ENCODE measurements at regions not wholly inside any gene's neighbourhood (a gene's known extent, or its start where the extent isn't known, plus 50 kb on each side); places are given as distances from the start of the nearest gene placed in this dataset.

DNA sequence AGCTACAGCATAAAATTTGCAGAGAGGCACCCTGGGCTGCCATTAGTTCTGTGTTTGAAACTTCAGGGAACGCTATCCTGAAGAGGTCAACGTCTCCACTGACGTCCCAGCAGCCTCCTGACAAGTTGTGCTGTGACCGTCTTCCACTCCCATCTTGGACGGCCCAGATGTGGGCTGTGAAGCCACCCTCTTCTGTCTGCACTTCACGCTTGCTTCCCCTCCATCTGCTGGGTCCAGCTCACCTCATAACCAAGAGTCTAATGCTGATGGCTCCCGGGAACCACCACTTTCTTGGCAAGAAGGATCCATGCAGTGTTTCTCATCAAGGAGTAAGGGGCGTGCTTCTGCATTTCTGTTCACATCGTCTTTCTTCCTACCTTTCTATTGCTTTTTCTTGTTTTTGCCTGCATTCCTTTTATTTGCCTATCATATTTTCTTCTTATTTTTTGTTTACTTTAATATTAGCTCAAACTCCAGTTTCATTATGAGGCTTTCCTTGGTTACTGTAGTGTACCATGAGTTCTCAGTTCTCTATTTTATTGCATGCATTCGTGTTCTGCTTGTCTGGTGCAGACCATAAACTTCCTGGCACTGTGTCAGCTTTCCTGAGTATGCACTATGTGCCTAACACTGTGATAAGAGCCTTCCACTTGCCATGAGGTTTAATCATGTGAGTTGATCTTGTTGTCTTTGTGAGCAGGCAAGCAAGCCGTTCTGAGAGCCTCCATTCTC, 631.8 kb upstream of the RAB6C start:
- TF ChIP-seq EZH2phosphoT487 (conservative IDR thresholded peaks at IDR 0.05; ENCODE audit: low read length): no peak
- TF ChIP-seq, protein P1, sequence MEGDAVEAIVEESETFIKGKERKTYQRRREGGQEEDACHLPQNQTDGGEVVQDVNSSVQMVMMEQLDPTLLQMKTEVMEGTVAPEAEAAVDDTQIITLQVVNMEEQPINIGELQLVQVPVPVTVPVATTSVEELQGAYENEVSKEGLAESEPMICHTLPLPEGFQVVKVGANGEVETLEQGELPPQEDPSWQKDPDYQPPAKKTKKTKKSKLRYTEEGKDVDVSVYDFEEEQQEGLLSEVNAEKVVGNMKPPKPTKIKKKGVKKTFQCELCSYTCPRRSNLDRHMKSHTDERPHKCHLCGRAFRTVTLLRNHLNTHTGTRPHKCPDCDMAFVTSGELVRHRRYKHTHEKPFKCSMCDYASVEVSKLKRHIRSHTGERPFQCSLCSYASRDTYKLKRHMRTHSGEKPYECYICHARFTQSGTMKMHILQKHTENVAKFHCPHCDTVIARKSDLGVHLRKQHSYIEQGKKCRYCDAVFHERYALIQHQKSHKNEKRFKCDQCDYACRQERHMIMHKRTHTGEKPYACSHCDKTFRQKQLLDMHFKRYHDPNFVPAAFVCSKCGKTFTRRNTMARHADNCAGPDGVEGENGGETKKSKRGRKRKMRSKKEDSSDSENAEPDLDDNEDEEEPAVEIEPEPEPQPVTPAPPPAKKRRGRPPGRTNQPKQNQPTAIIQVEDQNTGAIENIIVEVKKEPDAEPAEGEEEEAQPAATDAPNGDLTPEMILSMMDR (IDR thresholded peaks at IDR 0.05; ENCODE audit: insufficient read depth, low read length, poor library complexity, severe bottlenecking): no peak
